ENCODE measurements at regions not wholly inside any gene's neighbourhood (a gene's known extent, or its start where the extent isn't known, plus 50 kb on each side); places are given as distances from the start of the nearest gene placed in this dataset.

DNA sequence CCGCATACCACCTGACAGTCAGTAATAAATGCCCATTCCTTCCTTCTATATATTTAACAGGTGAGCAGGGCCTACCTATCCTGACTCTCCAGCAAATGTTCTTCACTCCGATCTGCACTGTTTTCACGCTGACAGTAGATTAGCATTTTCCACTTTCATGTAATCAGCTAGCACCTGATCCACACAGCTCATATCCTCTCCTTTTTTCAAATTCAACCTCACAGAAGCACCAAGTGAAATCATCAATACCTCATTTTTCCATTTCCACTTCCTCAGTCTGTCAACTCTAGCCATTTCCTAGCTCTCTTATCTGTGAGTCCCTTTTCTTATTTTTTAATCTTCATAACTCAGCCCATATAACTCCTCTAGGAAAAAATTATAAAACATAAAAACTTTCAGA is 402.8 kb downstream of the ZEB2 start:
- H3K79me2 ChIP-seq (ENCODE audit: insufficient read depth, low read length) = no peaks in the 10 kb centered on the region
- no peak for DNase-seq
- intact Hi-C loops (cut with micrococcal nuclease) = no loop called here
- peaks cover 0 to 1% (median 0%) of the 10 kb centered on the region in 3 donors for H3K27me3 Mint-ChIP-seq (ENCODE audit: low read depth in 3 of 3)
- H3K36me3 ChIP-seq (replicated peaks in 1 of 2; ENCODE audit: control insufficient read depth in 1 of 2, insufficient read depth in 2 of 2, low read length in 2 of 2) = no peaks in the 10 kb centered on the region
- H3K27me3 ChIP-seq (ENCODE audit: control insufficient read depth in 2 of 2, insufficient read depth in 2 of 2, low read length in 2 of 2) = no peaks in the 10 kb centered on the region
- H3K27ac ChIP-seq (ENCODE audit: low read depth in 1 of 2, low read length in 2 of 2) = no peak overlapping the region
- no peaks in the 10 kb centered on the region for H3K9me3 ChIP-seq (replicated peaks in 1 of 2; ENCODE audit: control insufficient read depth in 1 of 2, insufficient read depth in 1 of 2, low read length in 2 of 2)
- no peak overlapping the region for H2AFZ ChIP-seq (ENCODE audit: insufficient read depth, low read depth, low read length, poor library complexity, severe bottlenecking)
- peaks cover 0 to 6% (median 0%) of the 10 kb centered on the region in 7 donors for H3K9me3 Mint-ChIP-seq
- no peak overlapping the region for H3K4me2 ChIP-seq (replicated peaks; ENCODE audit: extremely low read depth, low read length, poor library complexity, severe bottlenecking)
- H3K9ac ChIP-seq (ENCODE audit: insufficient read depth, low read length, poor library complexity, severe bottlenecking) = no peak overlapping the region
- H3K4me3 Mint-ChIP-seq = no peak overlapping the region
- H3K36me3 Mint-ChIP-seq = no peaks in the 10 kb centered on the region
- H3K4me1 Mint-ChIP-seq = no peaks in the 10 kb centered on the region
- 93% methylated on average over 3 of the region's 3 CpGs for WGBS (ENCODE audit: insufficient coverage)
- H3K27ac Mint-ChIP-seq = no peak overlapping the region
- TF ChIP-seq, protein P1, sequence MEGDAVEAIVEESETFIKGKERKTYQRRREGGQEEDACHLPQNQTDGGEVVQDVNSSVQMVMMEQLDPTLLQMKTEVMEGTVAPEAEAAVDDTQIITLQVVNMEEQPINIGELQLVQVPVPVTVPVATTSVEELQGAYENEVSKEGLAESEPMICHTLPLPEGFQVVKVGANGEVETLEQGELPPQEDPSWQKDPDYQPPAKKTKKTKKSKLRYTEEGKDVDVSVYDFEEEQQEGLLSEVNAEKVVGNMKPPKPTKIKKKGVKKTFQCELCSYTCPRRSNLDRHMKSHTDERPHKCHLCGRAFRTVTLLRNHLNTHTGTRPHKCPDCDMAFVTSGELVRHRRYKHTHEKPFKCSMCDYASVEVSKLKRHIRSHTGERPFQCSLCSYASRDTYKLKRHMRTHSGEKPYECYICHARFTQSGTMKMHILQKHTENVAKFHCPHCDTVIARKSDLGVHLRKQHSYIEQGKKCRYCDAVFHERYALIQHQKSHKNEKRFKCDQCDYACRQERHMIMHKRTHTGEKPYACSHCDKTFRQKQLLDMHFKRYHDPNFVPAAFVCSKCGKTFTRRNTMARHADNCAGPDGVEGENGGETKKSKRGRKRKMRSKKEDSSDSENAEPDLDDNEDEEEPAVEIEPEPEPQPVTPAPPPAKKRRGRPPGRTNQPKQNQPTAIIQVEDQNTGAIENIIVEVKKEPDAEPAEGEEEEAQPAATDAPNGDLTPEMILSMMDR (IDR thresholded peaks at IDR 0.05) = no peak
- H4K20me1 ChIP-seq (ENCODE audit: insufficient read depth, low read length) = no peaks in the 10 kb centered on the region
- no peak overlapping the region for H3K4me3 ChIP-seq (replicated peaks in 1 of 3; ENCODE audit: low read depth in 2 of 3, low read length in 3 of 3)
- no peaks in the 10 kb centered on the region for H3K4me1 ChIP-seq (ENCODE audit: control insufficient read depth in 1 of 2, insufficient read depth in 2 of 2, low read length in 2 of 2)

DNA sequence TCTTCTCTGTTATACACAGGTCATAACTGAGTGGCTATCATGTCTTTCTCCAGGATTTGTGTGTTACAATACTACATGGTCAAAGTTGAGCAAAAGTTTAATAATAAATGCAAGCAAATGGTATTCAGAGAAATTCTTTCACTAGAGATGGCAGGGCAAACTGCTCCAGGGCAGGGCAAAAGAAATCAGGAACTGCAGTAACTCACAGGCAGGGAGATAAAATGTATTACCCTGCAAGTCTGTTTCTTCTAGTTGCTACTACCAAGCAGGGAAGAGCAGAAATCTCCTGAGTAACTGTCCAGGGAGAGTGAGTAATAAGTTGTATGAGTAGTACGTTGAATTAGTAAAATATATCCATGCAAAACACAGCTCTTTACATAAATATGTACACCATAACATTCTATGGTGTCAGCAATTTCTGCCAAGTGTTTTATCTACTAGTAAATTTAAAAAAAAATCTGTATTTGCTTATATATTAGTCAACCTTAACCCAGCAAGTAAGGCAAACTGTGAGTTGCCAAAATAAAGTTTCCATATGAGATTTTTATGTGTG is 404.1 kb downstream of the ZEB2 start:
- Histone ChIP-seq H3K4me3 (replicated peaks in 1 of 3; ENCODE audit: low read depth in 2 of 3, low read length in 3 of 3) (no peak overlapping the region), H3K9me3 (replicated peaks in 1 of 2; ENCODE audit: control insufficient read depth in 1 of 2, insufficient read depth in 1 of 2, low read length in 2 of 2) (no peaks in the 10 kb centered on the region), H4K20me1 (ENCODE audit: insufficient read depth, low read length) (no peaks in the 10 kb centered on the region), H3K27me3 (ENCODE audit: control insufficient read depth in 2 of 2, insufficient read depth in 2 of 2, low read length in 2 of 2) (no peaks in the 10 kb centered on the region), H2AFZ (ENCODE audit: insufficient read depth, low read depth, low read length, poor library complexity, severe bottlenecking) (no peak overlapping the region), H3K4me2 (replicated peaks; ENCODE audit: extremely low read depth, low read length, poor library complexity, severe bottlenecking) (no peak overlapping the region), H3K79me2 (ENCODE audit: insufficient read depth, low read length) (no peaks in the 10 kb centered on the region), H3K9ac (ENCODE audit: insufficient read depth, low read length, poor library complexity, severe bottlenecking) (no peak overlapping the region), H3K36me3 (replicated peaks in 1 of 2; ENCODE audit: control insufficient read depth in 1 of 2, insufficient read depth in 2 of 2, low read length in 2 of 2) (no peaks in the 10 kb centered on the region), H3K27ac (ENCODE audit: low read depth in 1 of 2, low read length in 2 of 2) (no peak overlapping the region), H3K4me1 (ENCODE audit: control insufficient read depth in 1 of 2, insufficient read depth in 2 of 2, low read length in 2 of 2) (no peaks in the 10 kb centered on the region)
- Mint-ChIP-seq H3K4me3 (no peak overlapping the region), H3K27ac (no peak overlapping the region), H3K4me1 (no peaks in the 10 kb centered on the region), H3K9me3 (peaks cover 0 to 3% (median 1%) of the 10 kb centered on the region in 7 donors), H3K27me3 (ENCODE audit: low read depth in 3 of 3) (peaks cover 0 to 1% (median 0%) of the 10 kb centered on the region in 3 donors), H3K36me3 (no peaks in the 10 kb centered on the region)
- DNase-seq = no peak
- TF ChIP-seq, protein P1 (IDR thresholded peaks at IDR 0.05) = no peak
- no CpG with 5 or more reads among the region's 1 CpG for WGBS (ENCODE audit: insufficient coverage)
- intact Hi-C loops (cut with micrococcal nuclease) = no loop called here

Data from CD14-positive monocyte (primary cell).